Lung (tissue), 11 donors: ENCODE measurements at regions not wholly inside any gene's neighbourhood (a gene's known extent, or its start where the extent isn't known, plus 50 kb on each side); places are given as distances from the start of the nearest gene placed in this dataset.

Source experiments
- ATAC-seq: fragments of 200-7000 bp; cut with Tn5 transposase; one replicate; pipeline ENCODE4 v1.9.1; 2020; ENCODE audit warnings: moderate number of reproducible peaks; ENCODE audit not compliant: insufficient read depth, low FRiP score
- DNase-seq, 3 donors: peaks; one replicate each; pipeline ENCODE4 v3.0.0-alpha.2; 2013 to 2017
- H3K27ac ChIP-seq, 2 donors: one replicate each; pipeline ENCODE4 v1.5.1; 2013; ENCODE audit warnings: mild to moderate bottlenecking in 2 of 2, moderate library complexity in 2 of 2, control low read depth in 1 of 2, inconsistent platforms in 1 of 2, low read depth in 1 of 2, low read length in 1 of 2
- H3K27me3 ChIP-seq, 3 donors: one replicate each; pipeline ENCODE4 v1.5.1; 2013; ENCODE audit warnings: low read length in 2 of 3; ENCODE audit not compliant: control insufficient read depth in 3 of 3, insufficient read depth in 3 of 3
- H3K36me3 ChIP-seq, 4 donors: one replicate each; pipeline ENCODE4 v1.5.1; 2013; ENCODE audit warnings: low read length in 4 of 4, mild to moderate bottlenecking in 1 of 4, moderate library complexity in 1 of 4; ENCODE audit not compliant: control insufficient read depth in 4 of 4, insufficient read depth in 4 of 4
- H3K4me1 ChIP-seq, 5 donors: one replicate each; pipeline ENCODE4 v1.5.1; 2013; ENCODE audit warnings: low read length in 5 of 5, mild to moderate bottlenecking in 2 of 5, moderate library complexity in 1 of 5; ENCODE audit not compliant: control insufficient read depth in 5 of 5, insufficient read depth in 5 of 5
- H3K4me3 ChIP-seq: one replicate; pipeline ENCODE4 v1.5.1; 2013; ENCODE audit warnings: mild to moderate bottlenecking, control low read depth, moderate library complexity
- H3K9ac ChIP-seq, 2 donors: one replicate each; pipeline ENCODE4 v1.5.1; 2013; ENCODE audit warnings: low read length in 2 of 2, control low read depth in 1 of 2; ENCODE audit not compliant: insufficient read depth in 1 of 2
- H3K9me3 ChIP-seq, 4 donors: one replicate each; pipeline ENCODE4 v1.5.1; 2013; ENCODE audit warnings: low read length in 3 of 4, mild to moderate bottlenecking in 1 of 4, moderate library complexity in 1 of 4; ENCODE audit not compliant: control insufficient read depth in 4 of 4, insufficient read depth in 3 of 4
- WGBS, 2 donors: extraction: QIAGEN DNeasy Blood & Tissue Kit; methylation state at CpG; one replicate each; pipeline ENCODE4 v1.1.7; 2013; 5-methylcytosine and 5-hydroxymethylcytosine counted together
- TF ChIP-seq, protein P1 (sequence below): IDR thresholded peaks from 2 replicates; pipeline ENCODE4 v1.5.1; 2012; ENCODE audit warnings: mild to moderate bottlenecking; ENCODE audit errors: control extremely low read depth, extremely low read depth
- donor health status: control.
- donor health status: control.
- donor health status: Bipolar disorder and iron deficiency.
- donor health status: healthy.
- donor health status: DM: yes; HTN: yes; CAD: no.

DNA sequence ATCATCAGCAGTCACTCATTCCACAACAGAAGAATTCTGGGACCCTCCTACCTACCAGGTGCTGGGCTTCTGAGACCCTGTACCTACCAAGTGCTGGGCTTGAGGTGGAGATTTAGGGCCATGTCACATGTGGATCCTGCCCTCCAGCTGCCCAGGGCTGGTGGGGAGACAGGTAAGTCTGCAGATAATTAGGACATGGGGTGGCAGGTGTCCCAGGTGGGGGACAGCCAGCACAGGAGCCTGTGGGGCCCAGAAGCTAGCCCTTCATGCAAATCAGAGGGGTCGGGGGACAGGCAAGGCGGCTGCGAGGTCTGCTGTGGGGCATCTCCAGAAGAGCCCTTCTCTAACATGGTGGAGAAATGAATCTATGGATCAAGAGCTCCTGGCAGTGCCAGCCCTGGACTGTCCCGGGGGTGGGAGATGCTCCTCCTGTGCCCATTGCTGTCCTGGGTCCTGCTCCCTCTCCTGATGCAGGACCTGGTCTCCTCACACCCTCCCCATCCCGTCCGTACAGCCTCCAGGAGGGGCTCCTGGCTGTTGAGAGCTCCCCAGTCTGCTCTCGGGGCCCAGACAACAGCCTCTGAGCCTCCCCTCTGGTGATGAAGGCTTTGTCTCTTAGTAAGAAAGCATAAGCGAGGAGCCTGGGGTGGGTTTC, 106.3 kb upstream of the GLI2 start:
- Histone ChIP-seq H3K36me3 (no peaks in the 10 kb centered on the region), H3K9me3 (peaks cover 0 to 8% (median 2%) of the 10 kb centered on the region in 4 donors), H3K27ac (peak overlapping the region in 1 of 2 donors; percentile 29), H3K4me1 (peaks cover 0 to 34% (median 6%) of the 10 kb centered on the region in 5 donors), H3K9ac (no peak overlapping the region), H3K27me3 (no peaks in the 10 kb centered on the region), H3K4me3 (no peak overlapping the region)
- DNase-seq (no peak), ATAC-seq (no peak)
- 91 to 94% methylated on average over 8 of the region's 8 CpGs for WGBS, 2 donors
- TF ChIP-seq, protein P1, sequence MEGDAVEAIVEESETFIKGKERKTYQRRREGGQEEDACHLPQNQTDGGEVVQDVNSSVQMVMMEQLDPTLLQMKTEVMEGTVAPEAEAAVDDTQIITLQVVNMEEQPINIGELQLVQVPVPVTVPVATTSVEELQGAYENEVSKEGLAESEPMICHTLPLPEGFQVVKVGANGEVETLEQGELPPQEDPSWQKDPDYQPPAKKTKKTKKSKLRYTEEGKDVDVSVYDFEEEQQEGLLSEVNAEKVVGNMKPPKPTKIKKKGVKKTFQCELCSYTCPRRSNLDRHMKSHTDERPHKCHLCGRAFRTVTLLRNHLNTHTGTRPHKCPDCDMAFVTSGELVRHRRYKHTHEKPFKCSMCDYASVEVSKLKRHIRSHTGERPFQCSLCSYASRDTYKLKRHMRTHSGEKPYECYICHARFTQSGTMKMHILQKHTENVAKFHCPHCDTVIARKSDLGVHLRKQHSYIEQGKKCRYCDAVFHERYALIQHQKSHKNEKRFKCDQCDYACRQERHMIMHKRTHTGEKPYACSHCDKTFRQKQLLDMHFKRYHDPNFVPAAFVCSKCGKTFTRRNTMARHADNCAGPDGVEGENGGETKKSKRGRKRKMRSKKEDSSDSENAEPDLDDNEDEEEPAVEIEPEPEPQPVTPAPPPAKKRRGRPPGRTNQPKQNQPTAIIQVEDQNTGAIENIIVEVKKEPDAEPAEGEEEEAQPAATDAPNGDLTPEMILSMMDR, result no peak

DNA sequence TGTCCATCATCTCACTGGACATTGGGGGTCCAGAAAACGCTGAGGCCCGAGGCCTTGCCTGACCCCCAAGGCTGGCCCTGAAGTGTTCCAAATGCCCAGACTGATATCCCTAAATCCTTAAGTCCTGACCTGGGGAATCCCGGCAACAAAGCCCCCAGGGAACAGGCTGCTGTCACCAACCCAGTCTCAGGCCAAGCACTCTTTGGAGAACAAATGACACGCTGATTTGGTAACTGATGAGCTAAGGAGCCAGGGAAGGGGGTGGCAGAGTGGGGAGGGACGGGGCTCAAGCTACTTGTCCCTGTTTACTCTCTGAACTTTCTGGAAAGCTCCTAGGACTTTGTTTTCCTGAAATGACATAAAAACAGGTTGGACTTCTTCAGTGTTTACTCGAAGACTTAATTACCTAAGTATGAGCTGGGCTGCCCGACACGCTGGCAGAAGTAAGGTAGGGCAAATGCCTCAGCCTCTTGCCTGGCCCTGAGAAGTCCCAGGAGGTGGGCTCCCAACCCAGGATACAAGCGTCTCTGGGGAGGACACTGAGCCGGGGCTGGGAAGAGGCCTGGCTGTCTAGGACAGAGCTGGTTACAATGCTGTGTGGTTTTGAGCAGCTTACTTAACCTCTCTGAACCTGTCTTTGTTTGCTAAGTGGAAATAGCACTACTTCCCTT, 105.5 kb upstream of the GLI2 start:
- no peak for DNase-seq
- H3K36me3 ChIP-seq, result no peaks in the 10 kb centered on the region
- TF ChIP-seq, protein P1, result no peak
- ATAC-seq, result peak; percentile 10
- H3K27ac ChIP-seq, result peak overlapping the region in 1 of 2 donors; percentile 59
- H3K4me1 ChIP-seq, result peaks cover 0 to 35% (median 5%) of the 10 kb centered on the region in 5 donors
- H3K9me3 ChIP-seq, result peaks cover 0 to 8% (median 2%) of the 10 kb centered on the region in 4 donors
- no peaks in the 10 kb centered on the region for H3K27me3 ChIP-seq
- no peak overlapping the region for H3K9ac ChIP-seq
- 67 to 86% methylated on average over 10 of the region's 10 CpGs for WGBS, 2 donors
- no peak overlapping the region for H3K4me3 ChIP-seq

DNA sequence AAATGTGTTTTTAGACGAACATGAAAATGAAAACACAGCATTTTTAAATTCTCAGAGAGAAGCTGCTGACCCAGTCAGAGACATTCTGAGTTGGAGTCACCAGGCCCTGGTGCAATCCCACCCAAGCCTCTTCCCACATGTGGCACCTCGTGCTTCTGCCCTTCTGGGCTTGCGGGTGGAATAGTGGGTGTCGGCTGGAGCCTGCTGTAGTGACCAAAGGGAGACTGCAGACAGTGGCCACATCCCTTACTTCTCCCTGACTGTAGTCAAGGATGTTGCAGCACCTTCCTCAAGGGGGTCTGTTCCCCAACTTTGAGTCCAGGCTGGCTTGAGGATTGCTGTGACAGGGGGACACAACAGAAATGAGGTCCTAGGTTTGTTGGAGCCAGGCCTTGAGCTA, 104.4 kb upstream of the GLI2 start:
- 82 to 83% methylated on average over 4 of the region's 4 CpGs for WGBS, 2 donors
- Histone ChIP-seq H3K27me3 (no peaks in the 10 kb centered on the region), H3K4me1 (peaks cover 0 to 35% (median 2%) of the 10 kb centered on the region in 5 donors), H3K36me3 (no peaks in the 10 kb centered on the region), H3K27ac (no peak overlapping the region), H3K9me3 (peaks cover 0 to 8% (median 2%) of the 10 kb centered on the region in 4 donors), H3K9ac (no peak overlapping the region), H3K4me3 (no peak overlapping the region)
- TF ChIP-seq, protein P1, result no peak
- ATAC-seq (no peak), DNase-seq (no peak)
